Heart left ventricle (tissue), 13 donors: ENCODE measurements at regions not wholly inside any gene's neighbourhood (a gene's known extent, or its start where the extent isn't known, plus 50 kb on each side); places are given as distances from the start of the nearest gene placed in this dataset.

Source experiments
- POLR2A ChIP-seq, 2 donors: fragments of 450-650 bp; IDR thresholded peaks; one replicate each; pipeline ENCODE4 v1.6.1; 2017; ENCODE audit warnings: antibody characterized with exemption in 2 of 2, mild to moderate bottlenecking in 2 of 2, moderate library complexity in 2 of 2
- TF ChIP-seq, protein P1 (sequence below), 12 donors: fragments of 200-600 bp; sonication (generic) in 4 of 12; IDR thresholded peaks; one replicate each; pipeline versions ENCODE4 v1.5.0 to v1.8.0; 2018 to 2022; ENCODE audit warnings: antibody characterized with exemption in 12 of 12, mild to moderate bottlenecking in 5 of 12
- donor health status: ischemic (EF 13 %, LVEDD 7.1; RV severe dilation, severe dysfunction).
- donor health status: DM: no; HTN: yes; CAD: no.
- donor health status: DM: no; HTN: no; CAD: no.
- donor health status: ischemic (EF 25% LVEDD 6.9; RV normal size, moderate dysfunction).
- donor health status: ischemic (EF 25% LVEDD 5.7; RV mildly dilated, moderate dysfunction).
- donor health status: ischemic (EF 35%, LVEDD 5.7; RV mildly dilated, moderate dysfunction).
- donor health status: nonischemic (EF 11% LVEDD 7.7; RV severe dilation, severe dysfunction).
- donor health status: DM: yes; HTN: yes; CAD: no.
- donor health status: PGD.
- donor health status: ischemic (EF 29% LVEDD 5.4; RV normal size, mild dysfunction).
- donor health status: nonischemic (EF 23%, LVEDD 6.1; RV moderate dilation, normal function).

DNA sequence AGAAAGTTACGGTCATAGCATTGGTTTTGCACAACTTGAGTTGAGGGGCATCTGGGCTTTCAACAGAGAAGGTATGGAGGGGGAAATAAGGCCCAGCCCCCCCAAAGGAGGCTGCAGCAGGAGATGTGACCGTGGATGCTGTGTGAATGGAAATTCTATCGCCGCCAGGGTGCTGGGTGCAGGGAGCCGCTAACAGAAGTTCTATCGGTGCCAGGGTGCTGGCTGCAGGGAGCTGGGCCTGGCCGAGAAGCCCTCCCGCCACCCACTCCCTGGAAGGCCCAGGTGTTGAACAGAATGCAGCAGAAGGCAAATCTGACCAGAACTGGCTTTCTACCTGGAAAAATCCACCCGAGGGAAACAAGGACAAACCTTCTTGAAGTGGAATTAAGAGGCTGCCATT lies 115.0 kb downstream of the SHANK2 start:
- TF ChIP-seq, protein P1, sequence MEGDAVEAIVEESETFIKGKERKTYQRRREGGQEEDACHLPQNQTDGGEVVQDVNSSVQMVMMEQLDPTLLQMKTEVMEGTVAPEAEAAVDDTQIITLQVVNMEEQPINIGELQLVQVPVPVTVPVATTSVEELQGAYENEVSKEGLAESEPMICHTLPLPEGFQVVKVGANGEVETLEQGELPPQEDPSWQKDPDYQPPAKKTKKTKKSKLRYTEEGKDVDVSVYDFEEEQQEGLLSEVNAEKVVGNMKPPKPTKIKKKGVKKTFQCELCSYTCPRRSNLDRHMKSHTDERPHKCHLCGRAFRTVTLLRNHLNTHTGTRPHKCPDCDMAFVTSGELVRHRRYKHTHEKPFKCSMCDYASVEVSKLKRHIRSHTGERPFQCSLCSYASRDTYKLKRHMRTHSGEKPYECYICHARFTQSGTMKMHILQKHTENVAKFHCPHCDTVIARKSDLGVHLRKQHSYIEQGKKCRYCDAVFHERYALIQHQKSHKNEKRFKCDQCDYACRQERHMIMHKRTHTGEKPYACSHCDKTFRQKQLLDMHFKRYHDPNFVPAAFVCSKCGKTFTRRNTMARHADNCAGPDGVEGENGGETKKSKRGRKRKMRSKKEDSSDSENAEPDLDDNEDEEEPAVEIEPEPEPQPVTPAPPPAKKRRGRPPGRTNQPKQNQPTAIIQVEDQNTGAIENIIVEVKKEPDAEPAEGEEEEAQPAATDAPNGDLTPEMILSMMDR (IDR thresholded peaks at IDR 0.05): no peak
- TF ChIP-seq POLR2A (IDR thresholded peaks at IDR 0.05): no peak
